ENCODE measurements at regions not wholly inside any gene's neighbourhood (a gene's known extent, or its start where the extent isn't known, plus 50 kb on each side); places are given as distances from the start of the nearest gene placed in this dataset.

- no peak for TF ChIP-seq EZH2phosphoT487 (IDR thresholded peaks at IDR 0.05; ENCODE audit: borderline replicate concordance, low read depth)
- TF ChIP-seq MAX (IDR thresholded peaks at IDR 0.05; ENCODE audit: low read depth), result no peak
- no peak for TF ChIP-seq CHD2 (IDR thresholded peaks at IDR 0.05; ENCODE audit: low read length, partially characterized antibody)
- TF ChIP-seq, protein P1, sequence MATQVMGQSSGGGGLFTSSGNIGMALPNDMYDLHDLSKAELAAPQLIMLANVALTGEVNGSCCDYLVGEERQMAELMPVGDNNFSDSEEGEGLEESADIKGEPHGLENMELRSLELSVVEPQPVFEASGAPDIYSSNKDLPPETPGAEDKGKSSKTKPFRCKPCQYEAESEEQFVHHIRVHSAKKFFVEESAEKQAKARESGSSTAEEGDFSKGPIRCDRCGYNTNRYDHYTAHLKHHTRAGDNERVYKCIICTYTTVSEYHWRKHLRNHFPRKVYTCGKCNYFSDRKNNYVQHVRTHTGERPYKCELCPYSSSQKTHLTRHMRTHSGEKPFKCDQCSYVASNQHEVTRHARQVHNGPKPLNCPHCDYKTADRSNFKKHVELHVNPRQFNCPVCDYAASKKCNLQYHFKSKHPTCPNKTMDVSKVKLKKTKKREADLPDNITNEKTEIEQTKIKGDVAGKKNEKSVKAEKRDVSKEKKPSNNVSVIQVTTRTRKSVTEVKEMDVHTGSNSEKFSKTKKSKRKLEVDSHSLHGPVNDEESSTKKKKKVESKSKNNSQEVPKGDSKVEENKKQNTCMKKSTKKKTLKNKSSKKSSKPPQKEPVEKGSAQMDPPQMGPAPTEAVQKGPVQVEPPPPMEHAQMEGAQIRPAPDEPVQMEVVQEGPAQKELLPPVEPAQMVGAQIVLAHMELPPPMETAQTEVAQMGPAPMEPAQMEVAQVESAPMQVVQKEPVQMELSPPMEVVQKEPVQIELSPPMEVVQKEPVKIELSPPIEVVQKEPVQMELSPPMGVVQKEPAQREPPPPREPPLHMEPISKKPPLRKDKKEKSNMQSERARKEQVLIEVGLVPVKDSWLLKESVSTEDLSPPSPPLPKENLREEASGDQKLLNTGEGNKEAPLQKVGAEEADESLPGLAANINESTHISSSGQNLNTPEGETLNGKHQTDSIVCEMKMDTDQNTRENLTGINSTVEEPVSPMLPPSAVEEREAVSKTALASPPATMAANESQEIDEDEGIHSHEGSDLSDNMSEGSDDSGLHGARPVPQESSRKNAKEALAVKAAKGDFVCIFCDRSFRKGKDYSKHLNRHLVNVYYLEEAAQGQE (IDR thresholded peaks at IDR 0.05; ENCODE audit: low read depth, low read length), result no peak
- TF ChIP-seq YY1 (IDR thresholded peaks at IDR 0.05; ENCODE audit: low read depth), result no peak
- no peak for TF ChIP-seq EP300 (IDR thresholded peaks at IDR 0.05; ENCODE audit: borderline replicate concordance in 1 of 2, low read depth in 1 of 2, low read length in 1 of 2)
- TF ChIP-seq CTCF (IDR thresholded peaks at IDR 0.05), result no peak
- no peak for TF ChIP-seq TAF1 (IDR thresholded peaks at IDR 0.05; ENCODE audit: borderline replicate concordance, low read depth, low read length)
These were observed 182.0 kb upstream of the JAG1 start for GRCh38 chr20:10855778-10856177.
